ENCODE measurements at regions not wholly inside any gene's neighbourhood (a gene's known extent, or its start where the extent isn't known, plus 50 kb on each side); places are given as distances from the start of the nearest gene placed in this dataset.

DNA sequence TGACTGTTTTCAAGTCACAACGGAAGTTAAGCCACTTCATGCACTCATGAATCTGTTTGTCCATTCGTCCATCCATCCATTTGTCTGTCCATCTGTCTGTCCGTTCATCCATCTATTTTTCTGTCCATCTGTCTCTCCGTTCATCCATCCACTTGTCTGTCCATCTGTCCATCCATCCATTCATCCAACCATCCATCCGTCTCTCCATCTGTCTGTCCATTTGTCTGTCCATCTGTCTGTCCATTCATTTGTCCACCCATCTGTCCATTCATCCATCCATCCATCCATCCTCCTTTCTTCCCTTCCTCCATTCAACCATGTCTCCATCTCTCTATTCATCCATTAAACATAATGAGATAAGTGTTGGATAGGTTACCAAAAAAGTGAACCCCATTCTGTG, 123.5 kb upstream of the UQCRFS1 start:
- ATAC-seq (replicated peaks in 1 of 2) (no peak), DNase-seq (no peak)
- Mint-ChIP-seq H3K27me3 (ENCODE audit: low read depth) (no peaks in the 10 kb centered on the region), H3K9me3 (peaks cover 3 to 4% of the 10 kb centered on the region in 2 donors), H3K4me1 (ENCODE audit: low read depth) (no peaks in the 10 kb centered on the region), H3K27ac (no peak overlapping the region), H3K4me3 (no peak overlapping the region), H3K36me3 (ENCODE audit: insufficient read depth in 2 of 2) (peaks cover 0 to 1% of the 10 kb centered on the region in 2 donors)

- no peak overlapping the region for H3K4me3 Mint-ChIP-seq
- peaks cover 3 to 4% of the 10 kb centered on the region in 2 donors for H3K9me3 Mint-ChIP-seq
- DNase-seq (no peak), ATAC-seq (replicated peaks in 1 of 2) (no peak)
- no peaks in the 10 kb centered on the region for H3K4me1 Mint-ChIP-seq (ENCODE audit: low read depth)
- H3K36me3 Mint-ChIP-seq (ENCODE audit: insufficient read depth in 2 of 2), result peaks cover 0 to 1% of the 10 kb centered on the region in 2 donors
- no peaks in the 10 kb centered on the region for H3K27me3 Mint-ChIP-seq (ENCODE audit: low read depth)
- no peak overlapping the region for H3K27ac Mint-ChIP-seq
Observed at GRCh38 chr19:29337029-29337428, 124.1 kb upstream of the UQCRFS1 start.

GRCh38 chr19:29338480-29338879, 125.5 kb upstream of the UQCRFS1 start:
- peaks cover 1 to 8% of the 10 kb centered on the region in 2 donors for H3K36me3 Mint-ChIP-seq (ENCODE audit: insufficient read depth in 2 of 2)
- peaks cover 4 to 6% of the 10 kb centered on the region in 2 donors for H3K9me3 Mint-ChIP-seq
- H3K27ac Mint-ChIP-seq, result no peak overlapping the region
- no peak overlapping the region for H3K4me3 Mint-ChIP-seq
- H3K4me1 Mint-ChIP-seq (ENCODE audit: low read depth), result no peaks in the 10 kb centered on the region
- no peaks in the 10 kb centered on the region for H3K27me3 Mint-ChIP-seq (ENCODE audit: low read depth)
- no peak for ATAC-seq (replicated peaks in 1 of 2)
- no peak for DNase-seq

- DNase-seq (no peak), ATAC-seq (replicated peaks in 1 of 2) (no peak)
- H3K4me1 Mint-ChIP-seq (ENCODE audit: low read depth), result no peaks in the 10 kb centered on the region
- no peak overlapping the region for H3K27ac Mint-ChIP-seq
- peaks cover 5 to 12% of the 10 kb centered on the region in 2 donors for H3K36me3 Mint-ChIP-seq (ENCODE audit: insufficient read depth in 2 of 2)
- H3K4me3 Mint-ChIP-seq, result no peak overlapping the region
- peaks cover 14% of the 10 kb centered on the region in 2 donors for H3K9me3 Mint-ChIP-seq
- H3K27me3 Mint-ChIP-seq (ENCODE audit: low read depth), result no peaks in the 10 kb centered on the region
Observed at GRCh38 chr19:29342721-29343120, 129.8 kb upstream of the UQCRFS1 start.

- Mint-ChIP-seq H3K27ac (no peak overlapping the region), H3K9me3 (peaks cover 2 to 3% of the 10 kb centered on the region in 2 donors), H3K4me3 (no peak overlapping the region), H3K27me3 (ENCODE audit: low read depth) (peaks cover 32% of the 10 kb centered on the region), H3K36me3 (ENCODE audit: insufficient read depth in 2 of 2) (no peaks in the 10 kb centered on the region), H3K4me1 (ENCODE audit: low read depth) (no peaks in the 10 kb centered on the region)
- ATAC-seq (replicated peaks in 1 of 2) (no peak), DNase-seq (no peak)
Observed at GRCh38 chr19:29364224-29364726, 151.3 kb upstream of the UQCRFS1 start.

GRCh38 chr19:29364999-29365398, 152.0 kb upstream of the UQCRFS1 start:
- Mint-ChIP-seq H3K27me3 (ENCODE audit: low read depth) (peaks cover 32% of the 10 kb centered on the region), H3K4me1 (ENCODE audit: low read depth) (no peaks in the 10 kb centered on the region), H3K27ac (no peak overlapping the region), H3K4me3 (no peak overlapping the region), H3K9me3 (peaks cover 2 to 3% of the 10 kb centered on the region in 2 donors), H3K36me3 (ENCODE audit: insufficient read depth in 2 of 2) (no peaks in the 10 kb centered on the region)
- DNase-seq (no peak), ATAC-seq (replicated peaks in 1 of 2) (no peak)

- Mint-ChIP-seq H3K4me1 (ENCODE audit: low read depth) (no peaks in the 10 kb centered on the region), H3K4me3 (no peak overlapping the region), H3K36me3 (ENCODE audit: insufficient read depth in 2 of 2) (no peaks in the 10 kb centered on the region), H3K27ac (no peak overlapping the region), H3K9me3 (no peaks in the 10 kb centered on the region), H3K27me3 (ENCODE audit: low read depth) (peaks cover 32% of the 10 kb centered on the region)
- no peak for ATAC-seq (replicated peaks in 1 of 2)
- DNase-seq, result no peak
Observed at GRCh38 chr19:29365836-29366417, 153.0 kb upstream of the UQCRFS1 start.

DNA sequence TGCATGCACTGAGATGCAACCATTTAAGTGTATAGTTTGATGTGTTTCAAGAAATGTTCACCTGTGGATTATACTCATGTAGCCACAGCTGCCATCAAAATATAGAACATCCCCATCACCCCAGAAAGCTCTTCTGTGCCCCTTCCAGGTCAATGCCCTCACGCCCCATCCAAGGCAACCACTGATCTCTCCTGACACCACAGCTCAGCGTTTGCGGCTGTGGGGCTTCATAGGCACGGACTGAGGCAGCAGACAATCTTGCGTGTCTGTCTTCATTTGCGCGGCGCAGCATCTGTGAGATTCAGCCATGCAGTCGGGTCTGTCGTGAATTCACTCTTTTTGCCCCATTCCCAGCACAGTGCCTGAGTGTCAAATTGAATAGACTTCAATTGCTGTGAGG, 153.8 kb upstream of the UQCRFS1 start:
- Mint-ChIP-seq H3K27me3 (ENCODE audit: low read depth) (peaks cover 32% of the 10 kb centered on the region), H3K4me1 (ENCODE audit: low read depth) (no peaks in the 10 kb centered on the region), H3K27ac (no peak overlapping the region), H3K4me3 (no peak overlapping the region), H3K36me3 (ENCODE audit: insufficient read depth in 2 of 2) (no peaks in the 10 kb centered on the region), H3K9me3 (no peaks in the 10 kb centered on the region)
- DNase-seq (no peak), ATAC-seq (replicated peaks in 1 of 2) (no peak)

GRCh38 chr19:29367791-29368222, 154.9 kb upstream of the UQCRFS1 start:
- Mint-ChIP-seq H3K27ac (no peak overlapping the region), H3K9me3 (no peaks in the 10 kb centered on the region), H3K27me3 (ENCODE audit: low read depth) (peaks cover 32% of the 10 kb centered on the region), H3K4me1 (ENCODE audit: low read depth) (no peaks in the 10 kb centered on the region), H3K4me3 (no peak overlapping the region), H3K36me3 (ENCODE audit: insufficient read depth in 2 of 2) (no peaks in the 10 kb centered on the region)
- DNase-seq (no peak), ATAC-seq (replicated peaks in 1 of 2) (no peak)

GRCh38 chr19:29370276-29370675, 155.5 kb upstream of the VSTM2B start:
- no peak for DNase-seq
- Mint-ChIP-seq H3K36me3 (ENCODE audit: insufficient read depth in 2 of 2) (no peaks in the 10 kb centered on the region), H3K27me3 (ENCODE audit: low read depth) (peaks cover 22% of the 10 kb centered on the region), H3K27ac (no peak overlapping the region), H3K9me3 (no peaks in the 10 kb centered on the region), H3K4me3 (no peak overlapping the region), H3K4me1 (ENCODE audit: low read depth) (no peaks in the 10 kb centered on the region)
- no peak for ATAC-seq (replicated peaks in 1 of 2)

- no peak overlapping the region for H3K4me3 Mint-ChIP-seq
- H3K27me3 Mint-ChIP-seq (ENCODE audit: low read depth), result peaks cover 16% of the 10 kb centered on the region
- H3K36me3 Mint-ChIP-seq (ENCODE audit: insufficient read depth in 2 of 2), result no peaks in the 10 kb centered on the region
- no peak for ATAC-seq (replicated peaks in 1 of 2)
- no peaks in the 10 kb centered on the region for H3K9me3 Mint-ChIP-seq
- no peak overlapping the region for H3K27ac Mint-ChIP-seq
- no peak for DNase-seq
- no peaks in the 10 kb centered on the region for H3K4me1 Mint-ChIP-seq (ENCODE audit: low read depth)
Observed at GRCh38 chr19:29371251-29372090, 154.3 kb upstream of the VSTM2B start.

GRCh38 chr19:29372091-29372415, 153.7 kb upstream of the VSTM2B start:
- peaks cover 10% of the 10 kb centered on the region for H3K27me3 Mint-ChIP-seq (ENCODE audit: low read depth)
- H3K4me3 Mint-ChIP-seq, result no peak overlapping the region
- H3K9me3 Mint-ChIP-seq, result no peaks in the 10 kb centered on the region
- H3K27ac Mint-ChIP-seq, result no peak overlapping the region
- no peaks in the 10 kb centered on the region for H3K36me3 Mint-ChIP-seq (ENCODE audit: insufficient read depth in 2 of 2)
- DNase-seq (no peak), ATAC-seq (replicated peaks in 1 of 2) (no peak)
- H3K4me1 Mint-ChIP-seq (ENCODE audit: low read depth), result no peaks in the 10 kb centered on the region

- Mint-ChIP-seq H3K9me3 (no peaks in the 10 kb centered on the region), H3K36me3 (ENCODE audit: insufficient read depth in 2 of 2) (no peaks in the 10 kb centered on the region), H3K4me1 (ENCODE audit: low read depth) (no peaks in the 10 kb centered on the region), H3K27me3 (ENCODE audit: low read depth) (peaks cover 9% of the 10 kb centered on the region), H3K4me3 (no peak overlapping the region), H3K27ac (no peak overlapping the region)
- DNase-seq (no peak), ATAC-seq (replicated peaks in 1 of 2) (no peak)
Observed at GRCh38 chr19:29372461-29372860, 153.3 kb upstream of the VSTM2B start.

All from activated T-cell treated with anti-CD3 and anti-CD28 coated beads, Interleukin-2, amount 50 U/mL, for 72 hours (primary cell).